22Rv1 (cell line): ENCODE measurements at regions not wholly inside any gene's neighbourhood (a gene's known extent, or its start where the extent isn't known, plus 50 kb on each side); places are given as distances from the start of the nearest gene placed in this dataset.

Experiments used
- ZFX ChIP-seq: fragments of 450-650 bp; IDR thresholded peaks from 2 replicates; pipeline ENCODE4 v1.6.1; 2017; ENCODE audit warnings: antibody characterized with exemption, borderline replicate concordance
- TF ChIP-seq, protein P1 (sequence below): fragments of 450-650 bp; IDR thresholded peaks from 2 replicates; pipeline ENCODE4 v1.5.1; 2017; ENCODE audit warnings: mild to moderate bottlenecking

DNA sequence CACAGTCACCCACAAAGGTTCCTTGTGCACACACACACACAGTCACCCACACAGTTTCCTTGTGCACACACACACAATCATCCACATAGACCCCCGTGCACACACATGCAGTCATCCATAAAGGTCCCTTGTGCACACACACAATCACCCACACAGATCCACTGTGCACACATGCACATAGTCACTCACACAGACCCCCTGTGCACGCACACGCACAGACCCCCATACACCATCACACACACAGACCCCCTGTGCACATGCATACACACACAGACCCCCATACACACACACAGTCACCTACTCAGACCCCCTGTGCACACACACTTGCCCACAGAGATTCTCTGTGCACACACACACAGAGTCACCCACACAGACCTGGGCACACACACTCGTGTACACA, 107.1 kb downstream of the HSPH1 start:
- TF ChIP-seq, protein P1, sequence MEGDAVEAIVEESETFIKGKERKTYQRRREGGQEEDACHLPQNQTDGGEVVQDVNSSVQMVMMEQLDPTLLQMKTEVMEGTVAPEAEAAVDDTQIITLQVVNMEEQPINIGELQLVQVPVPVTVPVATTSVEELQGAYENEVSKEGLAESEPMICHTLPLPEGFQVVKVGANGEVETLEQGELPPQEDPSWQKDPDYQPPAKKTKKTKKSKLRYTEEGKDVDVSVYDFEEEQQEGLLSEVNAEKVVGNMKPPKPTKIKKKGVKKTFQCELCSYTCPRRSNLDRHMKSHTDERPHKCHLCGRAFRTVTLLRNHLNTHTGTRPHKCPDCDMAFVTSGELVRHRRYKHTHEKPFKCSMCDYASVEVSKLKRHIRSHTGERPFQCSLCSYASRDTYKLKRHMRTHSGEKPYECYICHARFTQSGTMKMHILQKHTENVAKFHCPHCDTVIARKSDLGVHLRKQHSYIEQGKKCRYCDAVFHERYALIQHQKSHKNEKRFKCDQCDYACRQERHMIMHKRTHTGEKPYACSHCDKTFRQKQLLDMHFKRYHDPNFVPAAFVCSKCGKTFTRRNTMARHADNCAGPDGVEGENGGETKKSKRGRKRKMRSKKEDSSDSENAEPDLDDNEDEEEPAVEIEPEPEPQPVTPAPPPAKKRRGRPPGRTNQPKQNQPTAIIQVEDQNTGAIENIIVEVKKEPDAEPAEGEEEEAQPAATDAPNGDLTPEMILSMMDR: no peak
- no peak for TF ChIP-seq ZFX
